Adrenal gland (tissue), 9 donors: ENCODE measurements at regions not wholly inside any gene's neighbourhood (a gene's known extent, or its start where the extent isn't known, plus 50 kb on each side); places are given as distances from the start of the nearest gene placed in this dataset.

Source experiments
- DNase-seq, 7 donors: peaks; one replicate each; pipeline ENCODE4 v3.0.0-alpha.2; 2019 to 2020
- H3K27ac ChIP-seq, 5 donors: fragments of 200-600 bp; sonication (generic) in 4 of 5; 1 replicate in 3 of 5; 2 replicates in 2 of 5; pipeline versions ENCODE4 v1.5.1 to v1.8.0; 2016 to 2020; ENCODE audit warnings: mild to moderate bottlenecking in 1 of 5
- H3K27me3 ChIP-seq: fragments of 200-600 bp; 2 replicates; pipeline ENCODE4 v1.8.0; 2021
- H3K36me3 ChIP-seq, 2 donors: fragments of 200-600 bp; replicated peaks in 1 of 2; 1 replicate in 1 of 2; 2 replicates in 1 of 2; pipeline versions ENCODE4 v1.5.1 to v1.8.0; 2018 to 2022
- H3K4me1 ChIP-seq, 2 donors: fragments of 200-600 bp; replicated peaks in 1 of 2; 1 replicate in 1 of 2; 2 replicates in 1 of 2; pipeline versions ENCODE4 v1.5.1 to v1.8.0; 2018 to 2021
- H3K4me3 ChIP-seq, 4 donors: fragments of 200-600 bp; sonication (generic) in 3 of 4; one replicate each; pipeline ENCODE4 v1.5.1; 2016 to 2018
- H3K9me3 ChIP-seq, 3 donors: fragments of 200-600 bp; sonication (generic) in 1 of 3; replicated peaks in 1 of 3; 1 replicate in 2 of 3; 2 replicates in 1 of 3; pipeline versions ENCODE4 v1.5.1 to v1.8.0; 2016 to 2021
- CTCF ChIP-seq, 6 experiments: fragments of 450-650 bp in 4 of 6; fragments of 200-600 bp in 2 of 6; sonication (generic) in 1 of 6; IDR thresholded peaks; 1 replicate in 5 of 6; 2 replicates in 1 of 6; pipeline versions ENCODE4 v1.5.1 to v1.8.0; 2016 to 2021; ENCODE audit warnings: antibody characterized with exemption in 6 of 6, mild to moderate bottlenecking in 2 of 6, moderate library complexity in 1 of 6
- POLR2A ChIP-seq, 2 donors: fragments of 450-650 bp; IDR thresholded peaks; one replicate each; pipeline ENCODE4 v1.6.1; 2017; ENCODE audit warnings: antibody characterized with exemption in 2 of 2, mild to moderate bottlenecking in 2 of 2, moderate library complexity in 1 of 2
- WGBS, 4 donors: extraction: QIAGEN DNeasy Blood & Tissue Kit in 2 of 4; methylation state at CpG; one replicate each; pipeline versions ENCODE4 v1.1.5 to v1.1.7; 2013 to 2017; 5-methylcytosine and 5-hydroxymethylcytosine counted together
- intact Hi-C, 2 donors: fragments of 100-400 bp; cut with DNase I; formaldehyde crosslinking; loops; one replicate each; pipeline versions ENCODE4 v1.14.1 to v1.15.0; 2022 to 2023
- donor health status: healthy with polysubstance abuse.
- donor health status: Bipolar disorder and iron deficiency.
- donor health status: DM: yes; HTN: yes; CAD: no.
- donor health status: DM: no; HTN: no; CAD: no.
- donor health status: DM: no; HTN: no; CAD: no.

- no peaks in the 10 kb centered on the region for H3K36me3 ChIP-seq
- H3K27ac ChIP-seq: no peak overlapping the region
- WGBS, 4 donors: 78 to 90% (median 83%) methylated on average over 6 of the region's 6 CpGs
- no peaks in the 10 kb centered on the region for H3K9me3 ChIP-seq
- DNase-seq: peak in 2 of 7 donors; percentile 10 to 16
- TF ChIP-seq CTCF (IDR thresholded peaks at IDR 0.05) (no peak), POLR2A (IDR thresholded peaks at IDR 0.05) (no peak)
- no peak overlapping the region for H3K4me3 ChIP-seq
- intact Hi-C loops: no loop called here
- no peaks in the 10 kb centered on the region for H3K4me1 ChIP-seq
- no peaks in the 10 kb centered on the region for H3K27me3 ChIP-seq
These were observed 117.7 kb upstream of the CCDC28A start for GRCh38 chr6:138655828-138656227.

- Histone ChIP-seq H3K9me3 (no peaks in the 10 kb centered on the region), H3K27ac (no peak overlapping the region), H3K4me3 (no peak overlapping the region), H3K36me3 (no peaks in the 10 kb centered on the region), H3K4me1 (no peaks in the 10 kb centered on the region), H3K27me3 (no peaks in the 10 kb centered on the region)
- 76 to 83% (median 83%) methylated on average over 7 of the region's 7 CpGs for WGBS, 4 donors
- DNase-seq: no peak
- intact Hi-C loops: no loop called here
- TF ChIP-seq CTCF (IDR thresholded peaks at IDR 0.05) (no peak), POLR2A (IDR thresholded peaks at IDR 0.05) (no peak)
These were observed 117.1 kb upstream of the CCDC28A start for GRCh38 chr6:138656364-138657064.

- no peaks in the 10 kb centered on the region for H3K4me1 ChIP-seq
- H3K36me3 ChIP-seq: no peaks in the 10 kb centered on the region
- 56 to 70% (median 58%) methylated on average over 2 of the region's 2 CpGs for WGBS, 4 donors
- H3K27me3 ChIP-seq: no peaks in the 10 kb centered on the region
- no peak for TF ChIP-seq POLR2A (IDR thresholded peaks at IDR 0.05)
- TF ChIP-seq CTCF (IDR thresholded peaks at IDR 0.05): no peak
- H3K9me3 ChIP-seq: no peaks in the 10 kb centered on the region
- DNase-seq: no peak
- intact Hi-C loops: no loop called here
- H3K4me3 ChIP-seq: no peak overlapping the region
- H3K27ac ChIP-seq: no peak overlapping the region
These were observed 116.5 kb upstream of the CCDC28A start for GRCh38 chr6:138657065-138657425.

- Histone ChIP-seq H3K36me3 (no peaks in the 10 kb centered on the region), H3K27me3 (no peaks in the 10 kb centered on the region), H3K4me1 (no peaks in the 10 kb centered on the region), H3K27ac (no peak overlapping the region), H3K9me3 (no peaks in the 10 kb centered on the region), H3K4me3 (no peak overlapping the region)
- no peak for TF ChIP-seq POLR2A (IDR thresholded peaks at IDR 0.05)
- TF ChIP-seq CTCF (IDR thresholded peaks at IDR 0.05): no peak
- intact Hi-C loops: no loop called here
- DNase-seq: no peak
- 68 to 86% (median 79%) methylated on average over 2 of the region's 2 CpGs for WGBS, 4 donors
These were observed 113.6 kb upstream of the CCDC28A start for GRCh38 chr6:138659998-138660397.
